ENCODE measurements at regions not wholly inside any gene's neighbourhood (a gene's known extent, or its start where the extent isn't known, plus 50 kb on each side); places are given as distances from the start of the nearest gene placed in this dataset.

DNA sequence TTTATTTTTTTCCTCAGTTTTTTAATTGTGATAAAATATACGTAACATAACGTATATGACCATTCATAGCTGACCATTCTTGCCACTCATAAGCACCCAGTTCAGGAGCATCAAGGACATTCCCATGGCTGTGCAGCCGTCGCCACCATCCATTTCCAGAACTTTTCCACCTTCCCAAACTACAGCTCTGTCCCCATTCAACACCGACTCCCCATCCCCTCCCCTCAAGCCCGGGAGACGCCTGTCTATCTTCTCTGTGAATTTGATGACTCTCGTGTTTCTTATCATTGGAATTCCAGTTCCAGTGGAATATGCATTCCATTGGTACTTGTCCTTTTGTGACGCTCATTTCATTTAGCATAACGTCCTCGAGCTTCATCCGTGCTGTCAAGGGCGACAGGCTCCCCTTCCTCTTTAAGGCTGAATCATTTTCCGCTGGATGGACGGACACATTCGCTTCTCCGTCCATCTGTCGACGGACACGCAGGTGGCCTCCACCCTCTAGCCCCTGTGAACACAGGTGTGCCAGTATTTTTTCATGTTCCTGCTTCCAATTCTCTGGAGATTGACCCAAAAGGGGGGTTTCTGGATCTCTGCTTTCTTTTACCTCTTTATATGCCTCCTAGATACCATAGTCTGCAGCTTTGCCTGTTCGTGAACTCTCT is 88.1 kb downstream of the YTHDF1 start:
- no peak for DNase-seq

DNA sequence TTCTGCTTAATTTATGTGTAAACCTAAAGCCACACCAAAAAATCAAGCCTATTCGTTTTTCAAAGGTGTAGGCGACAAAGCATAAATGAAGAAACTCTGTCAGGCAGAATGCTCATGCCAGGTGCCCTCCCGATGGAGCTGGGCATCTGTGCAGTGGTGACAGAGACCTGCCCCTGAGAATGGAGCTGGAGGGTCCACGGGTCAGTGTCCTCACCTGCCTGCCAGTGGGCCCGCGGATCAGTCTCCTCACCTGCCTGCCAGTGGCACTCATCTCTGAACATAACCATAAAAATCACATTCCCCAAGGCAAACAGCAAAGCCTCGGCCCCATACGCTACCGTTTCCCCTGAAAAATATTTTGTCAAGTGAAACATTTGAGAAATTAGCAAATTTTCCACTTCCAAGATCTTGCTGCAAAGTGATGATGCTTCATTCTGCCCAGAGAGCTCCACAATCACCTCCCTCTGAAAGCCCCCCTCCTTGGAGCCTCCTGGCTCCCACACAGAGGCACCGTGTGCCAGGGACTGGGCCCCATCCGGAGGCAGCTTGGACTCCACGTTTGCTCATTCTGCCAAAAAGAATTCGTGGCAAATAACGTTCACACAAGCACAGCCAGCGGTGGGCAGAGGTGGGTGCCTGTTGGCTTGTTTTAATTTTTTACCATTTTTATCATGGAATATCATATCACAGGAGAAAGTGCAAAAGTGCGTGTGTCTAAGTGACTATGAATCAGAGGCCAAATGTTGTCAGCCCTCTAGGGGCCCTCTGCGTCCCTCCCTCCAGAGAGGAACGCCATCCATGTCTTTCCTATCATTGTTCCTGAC is 88.8 kb downstream of the YTHDF1 start:
- DNase-seq, result no peak

- no peak for DNase-seq
Measured at GRCh38 chr20:63125838-63126601, 89.9 kb downstream of the YTHDF1 start.

GRCh38 chr20:63125581-63125837 is 90.4 kb downstream of the YTHDF1 start:
- no peak for DNase-seq

DNA sequence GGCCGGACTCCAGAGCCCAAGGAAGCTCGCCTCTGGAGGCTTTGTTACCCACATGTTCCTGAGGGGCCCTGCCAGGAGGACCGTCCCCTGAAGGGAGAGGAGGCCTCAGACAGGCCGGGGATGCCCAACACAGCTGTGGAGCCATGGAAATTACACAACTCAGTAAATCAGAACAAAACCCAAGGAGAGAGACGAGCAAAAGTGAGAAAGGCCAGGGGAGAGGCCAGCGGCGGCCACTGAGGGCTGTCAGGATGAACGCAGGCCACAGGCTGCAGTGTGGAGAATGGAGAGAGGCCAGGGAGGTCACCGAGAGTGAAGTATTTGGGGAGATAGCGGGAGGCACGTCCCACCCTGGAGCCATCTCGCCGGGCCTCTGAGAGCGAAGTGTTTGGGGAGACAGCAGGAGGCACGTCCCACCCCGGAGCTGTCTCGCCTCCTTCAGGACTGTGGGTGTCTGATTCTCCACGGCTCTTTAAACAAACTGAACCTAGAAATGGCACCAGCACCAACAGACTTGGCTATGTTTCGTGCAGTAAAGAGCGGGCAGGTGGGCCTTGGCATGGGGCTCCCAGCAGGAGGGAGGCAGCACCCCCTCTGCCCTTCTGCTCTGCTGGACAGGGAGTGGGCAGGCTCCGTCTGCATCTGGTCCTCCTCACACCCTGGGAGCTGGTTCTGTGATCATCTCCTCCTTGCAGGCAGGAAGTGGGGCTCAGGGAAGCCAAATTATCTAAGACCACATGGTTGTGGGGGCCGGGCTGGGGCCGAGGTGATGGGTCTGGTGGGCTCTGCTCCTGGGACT is 91.0 kb downstream of the YTHDF1 start:
- DNase-seq, result no peak

GRCh38 chr20:63124092-63124781 is 91.7 kb downstream of the YTHDF1 start:
- no peak for DNase-seq

GRCh38 chr20:63123331-63123741 is 92.6 kb downstream of the YTHDF1 start:
- no peak for DNase-seq

DNA sequence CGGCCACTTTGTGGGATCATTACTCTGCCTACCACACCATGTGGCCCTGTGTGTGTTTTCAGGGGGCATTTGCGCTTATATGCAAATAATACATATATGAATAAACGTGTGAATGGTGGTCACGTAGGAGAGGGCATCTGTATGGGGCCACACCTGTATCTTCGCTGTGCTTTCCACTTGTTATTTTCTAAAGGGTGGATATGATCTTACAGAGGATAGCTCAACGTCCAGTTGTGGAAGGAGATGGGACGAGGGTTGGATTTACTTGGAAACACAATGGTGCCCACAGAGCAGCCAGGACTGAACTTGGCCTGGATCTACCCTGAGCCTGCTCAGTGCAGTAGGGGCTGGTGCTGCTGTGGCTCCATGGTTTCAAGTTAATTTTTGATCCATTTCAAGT is 93.3 kb downstream of the YTHDF1 start:
- DNase-seq, result no peak

- DNase-seq, result no peak
Measured at GRCh38 chr20:63121749-63122405, 94.1 kb downstream of the YTHDF1 start.

- no peak for DNase-seq
Measured at GRCh38 chr20:63121246-63121645, 94.7 kb downstream of the YTHDF1 start.

- no peak for DNase-seq
Measured at GRCh38 chr20:63120808-63121090, 95.2 kb downstream of the YTHDF1 start.

DNA sequence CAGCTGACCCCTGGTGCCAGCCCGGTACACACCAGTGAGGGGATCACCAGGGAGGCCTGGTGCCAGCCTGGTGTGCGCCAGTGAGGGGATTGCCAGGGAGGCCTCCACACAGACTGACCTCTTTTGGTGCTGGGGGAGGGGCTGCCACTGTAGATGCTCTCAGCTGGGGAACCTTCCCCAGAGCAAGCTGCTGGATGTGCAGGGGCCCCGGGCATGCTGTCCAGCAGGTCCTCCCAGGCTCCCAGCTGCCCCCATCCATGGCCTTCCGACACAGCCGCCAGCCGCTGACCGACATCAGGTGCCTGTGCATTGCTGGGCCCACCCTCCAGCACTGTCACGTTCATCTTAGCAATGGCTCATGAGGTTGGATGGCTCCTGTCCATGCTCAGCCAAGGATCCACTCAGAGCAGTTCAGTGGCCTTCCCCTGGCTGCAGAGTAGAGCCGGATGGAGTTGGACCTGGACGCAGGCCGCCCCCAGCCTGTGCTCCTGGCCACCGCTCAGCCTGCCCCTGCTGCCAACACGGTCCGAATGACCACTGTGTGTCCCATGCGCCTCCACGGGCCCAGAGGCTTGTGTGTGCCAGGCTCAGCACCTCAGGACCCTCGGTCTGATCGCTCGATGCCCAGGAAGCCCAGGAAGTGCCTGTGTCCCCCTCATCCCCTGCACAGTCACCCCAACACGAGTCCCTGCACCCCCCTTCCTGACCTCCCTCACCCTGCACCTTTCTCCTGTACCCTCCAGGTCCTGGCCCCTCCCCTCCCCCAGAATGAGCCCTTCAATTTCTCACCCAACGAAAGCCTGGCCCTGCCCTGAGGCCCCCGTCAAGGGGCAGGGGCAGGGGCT is 95.7 kb downstream of the YTHDF1 start:
- no peak for DNase-seq

GRCh38 chr20:63119121-63119962 is 96.6 kb downstream of the YTHDF1 start:
- DNase-seq, result no peak

DNA sequence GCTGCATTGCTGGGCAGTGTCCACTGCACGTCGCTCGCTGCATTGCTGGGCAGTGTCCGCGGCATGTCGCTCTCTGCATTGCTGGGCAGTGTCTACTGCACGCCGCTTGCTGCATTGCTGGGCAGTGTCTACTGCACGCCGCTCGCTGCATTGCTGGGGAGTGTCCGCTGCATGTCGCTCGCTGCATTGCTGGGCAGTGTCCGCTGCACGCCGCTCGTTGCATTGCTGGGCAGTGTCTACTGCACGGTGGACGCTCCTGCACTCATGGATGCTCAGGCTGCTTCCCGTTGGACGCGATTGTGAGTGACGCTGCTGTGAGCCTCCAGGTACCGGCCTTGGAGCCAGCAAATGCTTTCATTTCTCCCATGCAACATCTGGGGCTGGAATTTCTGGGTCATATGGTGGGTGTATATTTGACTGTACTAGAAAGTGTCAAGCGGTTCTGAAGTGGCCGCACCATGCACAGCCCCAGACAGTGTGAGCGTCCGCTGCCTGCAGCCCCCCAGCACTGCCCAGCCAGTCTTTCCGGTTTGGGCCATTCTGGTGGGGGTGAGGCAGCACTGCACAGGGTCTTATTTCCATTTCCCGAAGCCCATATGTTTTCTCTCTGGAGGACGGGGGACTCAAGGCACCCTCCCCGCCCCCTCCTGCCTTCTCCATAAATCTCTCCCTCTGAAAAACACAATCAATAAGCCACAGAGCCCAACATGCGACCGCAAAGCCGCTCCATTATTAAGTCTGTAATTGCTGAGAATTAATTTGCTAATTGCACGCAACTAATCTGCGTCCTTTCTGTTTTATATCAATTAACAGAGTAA is 97.4 kb downstream of the YTHDF1 start:
- no peak for DNase-seq

DNA sequence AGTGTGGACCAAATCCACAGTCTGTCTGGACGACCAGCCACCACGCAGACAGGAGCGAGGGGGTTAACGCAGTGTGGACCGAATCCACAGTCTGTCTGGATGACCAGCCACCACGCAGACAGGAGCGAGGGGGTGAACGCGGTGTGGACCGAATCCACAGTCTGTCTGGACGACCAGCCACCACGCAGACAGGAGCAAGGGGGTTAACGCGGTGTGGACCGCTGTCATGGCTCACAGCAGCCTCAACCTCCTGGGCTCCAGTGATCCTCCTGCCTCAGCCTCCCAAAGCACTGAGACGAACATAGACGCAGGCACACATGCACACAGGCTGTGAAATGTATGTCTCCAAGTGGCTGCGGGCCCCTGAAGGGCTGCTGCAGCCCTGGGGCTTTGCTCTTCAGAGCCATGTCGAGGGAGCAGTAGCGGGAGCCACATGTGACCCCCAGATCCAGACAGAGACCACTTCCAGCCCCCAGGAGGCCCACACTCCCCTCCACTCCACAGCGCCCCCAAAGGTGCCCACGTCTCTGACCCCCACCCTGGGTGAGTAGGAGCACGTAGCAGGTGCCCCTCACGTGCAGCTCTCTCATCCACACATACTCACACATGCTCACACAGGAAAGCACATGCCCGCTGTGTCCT is 98.1 kb downstream of the YTHDF1 start:
- DNase-seq, result no peak

DNA sequence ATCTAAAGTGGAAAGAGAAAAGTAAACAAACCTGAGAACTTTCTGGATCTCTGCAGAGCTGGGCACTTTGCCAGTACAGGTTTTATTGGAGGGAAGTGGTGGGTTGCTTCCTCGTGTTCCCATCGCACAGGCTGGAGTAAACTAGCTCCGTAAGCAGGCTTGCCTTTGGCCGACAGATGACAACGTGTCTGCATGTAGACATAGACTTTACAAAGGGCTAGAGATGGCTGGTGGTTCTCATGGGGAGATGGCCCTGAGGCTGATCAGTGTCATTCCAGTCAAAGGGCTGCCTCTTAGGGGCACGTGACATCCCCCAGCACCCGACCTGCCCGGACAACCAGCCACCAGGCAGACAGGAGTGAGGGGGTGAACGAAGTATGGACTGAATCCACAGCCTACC is 98.8 kb downstream of the YTHDF1 start:
- DNase-seq, result no peak

- no peak for DNase-seq
Measured at GRCh38 chr20:63116412-63117106, 99.4 kb downstream of the YTHDF1 start.
